ENCODE measurements at regions not wholly inside any gene's neighbourhood (a gene's known extent, or its start where the extent isn't known, plus 50 kb on each side); places are given as distances from the start of the nearest gene placed in this dataset.
"Not testable (repeated sequence)": the region's sequence is repeated elsewhere in the genome, so short reads cannot be mapped to it uniquely, and the experiment has no call there.

DNA sequence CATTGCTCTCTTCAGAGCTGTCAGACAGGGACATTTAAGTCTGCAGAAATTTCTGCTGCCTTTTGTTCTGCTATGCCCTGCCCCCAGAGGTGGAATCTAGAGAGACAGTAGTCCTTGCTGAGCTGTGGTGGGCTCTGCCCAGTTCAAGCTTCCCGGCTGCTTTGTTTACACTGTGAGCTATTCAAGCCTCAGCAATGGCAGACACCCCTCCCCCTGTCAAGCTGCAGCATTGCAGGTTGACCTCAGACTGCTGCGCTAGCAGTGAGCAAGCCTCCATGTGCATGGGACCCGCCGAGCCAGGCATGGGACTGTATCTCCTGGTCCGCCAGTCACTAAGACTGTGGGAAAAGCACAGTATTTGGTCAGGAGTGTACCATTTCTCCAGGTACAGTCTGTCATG lies 53.6 kb upstream of the MAPK10 start:
- WGBS (ENCODE audit: insufficient coverage), result 95% methylated on average over 5 of the region's 5 CpGs
- H3K9me3 ChIP-seq (ENCODE audit: control extremely low read depth in 1 of 5, control insufficient read depth in 4 of 5, insufficient read depth in 2 of 5, low read depth in 1 of 5, low read length in 4 of 5); POLR2A ChIA-PET; H3K27me3 ChIP-seq (replicated peaks in 2 of 5; ENCODE audit: control insufficient read depth in 4 of 5, insufficient read depth in 5 of 5, low read length in 4 of 5); H3K4me3 ChIP-seq (ENCODE audit: control insufficient read depth in 1 of 7, extremely low read depth in 1 of 7, insufficient read depth in 4 of 7, low read depth in 2 of 7, low read length in 6 of 7); DNase-seq; H3K27ac ChIP-seq (ENCODE audit: insufficient read depth in 1 of 2, low read depth in 1 of 2, low read length in 2 of 2, poor library complexity in 1 of 2, severe bottlenecking in 2 of 2); H3K4me1 ChIP-seq (ENCODE audit: control extremely low read depth in 1 of 4, control insufficient read depth in 4 of 4, insufficient read depth in 4 of 4, low read length in 3 of 4); H3K36me3 ChIP-seq (ENCODE audit: control insufficient read depth in 4 of 4, insufficient read depth in 4 of 4, low read length in 3 of 4): not testable (repeated sequence)
- CTCF ChIA-PET, result interaction anchor here (1.1 to 1.3 kb wide), 2 partner anchors 18 to 82 kb away, joined by 3 read pairs; no protein-coding TSS in a partner anchor

- WGBS (ENCODE audit: insufficient coverage), result 100% methylated on average over 2 of the region's 2 CpGs
- no peak for DNase-seq
- ChIA-PET CTCF (no interaction called here), POLR2A (interaction anchor here (0.6 kb wide), 1 partner anchor 868 kb away, joined by 5 read pairs; no protein-coding TSS in a partner anchor)
- no peaks in the 10 kb centered on the region for H3K4me1 ChIP-seq (ENCODE audit: control extremely low read depth in 1 of 4, control insufficient read depth in 4 of 4, insufficient read depth in 4 of 4, low read length in 3 of 4)
- no peak overlapping the region for H3K4me3 ChIP-seq (ENCODE audit: control insufficient read depth in 1 of 7, extremely low read depth in 1 of 7, insufficient read depth in 4 of 7, low read depth in 2 of 7, low read length in 6 of 7)
- H3K36me3 ChIP-seq (ENCODE audit: control insufficient read depth in 4 of 4, insufficient read depth in 4 of 4, low read length in 3 of 4), result no peaks in the 10 kb centered on the region
- no peaks in the 10 kb centered on the region for H3K9me3 ChIP-seq (ENCODE audit: control extremely low read depth in 1 of 5, control insufficient read depth in 4 of 5, insufficient read depth in 2 of 5, low read depth in 1 of 5, low read length in 4 of 5)
- H3K27me3 ChIP-seq (replicated peaks in 2 of 5; ENCODE audit: control insufficient read depth in 4 of 5, insufficient read depth in 5 of 5, low read length in 4 of 5), result no peaks in the 10 kb centered on the region
- H3K27ac ChIP-seq (ENCODE audit: insufficient read depth in 1 of 2, low read depth in 1 of 2, low read length in 2 of 2, poor library complexity in 1 of 2, severe bottlenecking in 2 of 2), result no peak overlapping the region
Observed at GRCh38 chr4:86414686-86415085, 54.8 kb upstream of the MAPK10 start.

GRCh38 chr4:86416081-86416480 lies 56.2 kb upstream of the MAPK10 start:
- 100% methylated on average over 3 of the region's 3 CpGs for WGBS (ENCODE audit: insufficient coverage)
- no peaks in the 10 kb centered on the region for H3K9me3 ChIP-seq (ENCODE audit: control extremely low read depth in 1 of 5, control insufficient read depth in 4 of 5, insufficient read depth in 2 of 5, low read depth in 1 of 5, low read length in 4 of 5)
- H3K27me3 ChIP-seq (replicated peaks in 2 of 5; ENCODE audit: control insufficient read depth in 4 of 5, insufficient read depth in 5 of 5, low read length in 4 of 5), result no peaks in the 10 kb centered on the region
- ChIA-PET CTCF (no interaction called here), POLR2A (no interaction called here)
- H3K27ac ChIP-seq (ENCODE audit: insufficient read depth in 1 of 2, low read depth in 1 of 2, low read length in 2 of 2, poor library complexity in 1 of 2, severe bottlenecking in 2 of 2), result no peak overlapping the region
- H3K4me1 ChIP-seq (ENCODE audit: control extremely low read depth in 1 of 4, control insufficient read depth in 4 of 4, insufficient read depth in 4 of 4, low read length in 3 of 4), result no peaks in the 10 kb centered on the region
- H3K4me3 ChIP-seq (ENCODE audit: control insufficient read depth in 1 of 7, extremely low read depth in 1 of 7, insufficient read depth in 4 of 7, low read depth in 2 of 7, low read length in 6 of 7), result no peak overlapping the region
- DNase-seq, result no peak
- H3K36me3 ChIP-seq (ENCODE audit: control insufficient read depth in 4 of 4, insufficient read depth in 4 of 4, low read length in 3 of 4), result no peaks in the 10 kb centered on the region

- CTCF ChIA-PET, result no interaction called here
Observed at GRCh38 chr4:86421461-86421860, 61.6 kb upstream of the MAPK10 start.

GRCh38 chr4:86431543-86432116 lies 71.8 kb upstream of the MAPK10 start:
- DNase-seq, result no peak
- no peaks in the 10 kb centered on the region for H3K4me1 ChIP-seq (ENCODE audit: control extremely low read depth in 1 of 4, control insufficient read depth in 4 of 4, insufficient read depth in 4 of 4, low read length in 3 of 4)
- no peaks in the 10 kb centered on the region for H3K36me3 ChIP-seq (ENCODE audit: control insufficient read depth in 4 of 4, insufficient read depth in 4 of 4, low read length in 3 of 4)
- no peaks in the 10 kb centered on the region for H3K9me3 ChIP-seq (ENCODE audit: control extremely low read depth in 1 of 5, control insufficient read depth in 4 of 5, insufficient read depth in 2 of 5, low read depth in 1 of 5, low read length in 4 of 5)
- no peak overlapping the region for H3K4me3 ChIP-seq (ENCODE audit: control insufficient read depth in 1 of 7, extremely low read depth in 1 of 7, insufficient read depth in 4 of 7, low read depth in 2 of 7, low read length in 6 of 7)
- ChIA-PET POLR2A (no interaction called here), CTCF (interaction anchor here (1.2 kb wide), 1 partner anchor 19 kb away, joined by 3 read pairs; no protein-coding TSS in a partner anchor)
- no peak overlapping the region for H3K27ac ChIP-seq (ENCODE audit: insufficient read depth in 1 of 2, low read depth in 1 of 2, low read length in 2 of 2, poor library complexity in 1 of 2, severe bottlenecking in 2 of 2)
- 98% methylated on average over 5 of the region's 6 CpGs for WGBS (ENCODE audit: insufficient coverage)
- no peaks in the 10 kb centered on the region for H3K27me3 ChIP-seq (replicated peaks in 2 of 5; ENCODE audit: control insufficient read depth in 4 of 5, insufficient read depth in 5 of 5, low read length in 4 of 5)

More at GRCh38 chr4:86421461-86421860, 61.6 kb upstream of the MAPK10 start:
- Histone ChIP-seq H3K4me1 (ENCODE audit: control extremely low read depth in 1 of 4, control insufficient read depth in 4 of 4, insufficient read depth in 4 of 4, low read length in 3 of 4) (no peaks in the 10 kb centered on the region), H3K4me3 (ENCODE audit: control insufficient read depth in 1 of 7, extremely low read depth in 1 of 7, insufficient read depth in 4 of 7, low read depth in 2 of 7, low read length in 6 of 7) (no peak overlapping the region), H3K9me3 (ENCODE audit: control extremely low read depth in 1 of 5, control insufficient read depth in 4 of 5, insufficient read depth in 2 of 5, low read depth in 1 of 5, low read length in 4 of 5) (no peaks in the 10 kb centered on the region), H3K36me3 (ENCODE audit: control insufficient read depth in 4 of 4, insufficient read depth in 4 of 4, low read length in 3 of 4) (no peaks in the 10 kb centered on the region), H3K27me3 (replicated peaks in 2 of 5; ENCODE audit: control insufficient read depth in 4 of 5, insufficient read depth in 5 of 5, low read length in 4 of 5) (no peaks in the 10 kb centered on the region), H3K27ac (ENCODE audit: insufficient read depth in 1 of 2, low read depth in 1 of 2, low read length in 2 of 2, poor library complexity in 1 of 2, severe bottlenecking in 2 of 2) (no peak overlapping the region)
- POLR2A ChIA-PET, result no interaction called here
- no peak for DNase-seq
- WGBS (ENCODE audit: insufficient coverage), result 98% methylated on average over 4 of the region's 6 CpGs

DNA sequence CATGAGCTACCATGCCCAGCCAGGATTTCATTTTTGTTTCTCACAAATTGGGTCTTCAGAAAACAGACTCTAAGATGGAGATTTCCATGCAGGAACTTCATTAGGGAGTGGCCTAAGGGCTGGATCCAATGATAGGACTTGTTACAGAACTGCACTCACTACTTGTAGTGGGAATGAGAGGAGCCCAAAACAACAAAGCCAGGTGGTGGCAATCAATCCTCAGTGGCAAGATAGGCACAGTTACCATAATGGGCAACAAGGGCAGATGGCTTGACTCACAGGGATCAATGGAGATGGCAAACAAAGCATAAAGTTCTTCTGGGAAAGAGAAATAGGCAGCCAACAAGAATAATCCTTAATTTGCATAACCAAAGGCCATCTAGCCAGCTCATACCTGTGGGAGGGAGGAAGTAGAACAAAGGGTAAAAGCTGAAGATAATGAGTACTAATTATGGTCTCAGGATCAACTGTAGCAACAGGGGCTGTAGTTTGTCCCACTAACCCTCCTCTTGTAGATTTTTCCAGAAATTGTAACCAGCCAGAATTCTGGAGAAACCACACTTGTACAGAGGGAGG lies 72.8 kb upstream of the MAPK10 start:
- ChIA-PET CTCF (no interaction called here), POLR2A (no interaction called here)
- no peak overlapping the region for H3K4me3 ChIP-seq (ENCODE audit: control insufficient read depth in 1 of 7, extremely low read depth in 1 of 7, insufficient read depth in 4 of 7, low read depth in 2 of 7, low read length in 6 of 7)
- no peak overlapping the region for H3K27ac ChIP-seq (ENCODE audit: insufficient read depth in 1 of 2, low read depth in 1 of 2, low read length in 2 of 2, poor library complexity in 1 of 2, severe bottlenecking in 2 of 2)
- H3K9me3 ChIP-seq (ENCODE audit: control extremely low read depth in 1 of 5, control insufficient read depth in 4 of 5, insufficient read depth in 2 of 5, low read depth in 1 of 5, low read length in 4 of 5), result no peaks in the 10 kb centered on the region
- no peak for DNase-seq
- H3K36me3 ChIP-seq (ENCODE audit: control insufficient read depth in 4 of 4, insufficient read depth in 4 of 4, low read length in 3 of 4), result no peaks in the 10 kb centered on the region
- no peaks in the 10 kb centered on the region for H3K27me3 ChIP-seq (replicated peaks in 2 of 5; ENCODE audit: control insufficient read depth in 4 of 5, insufficient read depth in 5 of 5, low read length in 4 of 5)
- no peaks in the 10 kb centered on the region for H3K4me1 ChIP-seq (ENCODE audit: control extremely low read depth in 1 of 4, control insufficient read depth in 4 of 4, insufficient read depth in 4 of 4, low read length in 3 of 4)

DNA sequence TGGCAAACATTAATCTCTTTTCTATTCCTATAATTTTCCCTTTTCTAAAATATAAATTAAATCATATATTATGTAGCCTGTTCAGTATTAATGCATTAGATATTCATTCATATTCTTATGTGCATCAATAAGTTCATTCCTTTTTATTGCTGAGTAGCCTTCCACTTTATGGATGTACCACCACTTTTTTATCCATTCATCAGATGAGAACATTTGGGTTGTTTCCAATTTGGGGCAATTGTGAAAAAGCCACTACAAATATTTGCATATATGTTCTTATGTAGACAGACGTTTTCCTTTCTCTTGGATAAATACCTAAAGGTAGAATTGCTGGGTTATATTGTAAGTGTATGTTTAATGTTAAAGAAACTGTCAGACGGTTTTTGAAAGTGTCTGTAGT lies 79.4 kb upstream of the MAPK10 start:
- no peaks in the 10 kb centered on the region for H3K27me3 ChIP-seq (replicated peaks in 2 of 5; ENCODE audit: control insufficient read depth in 4 of 5, insufficient read depth in 5 of 5, low read length in 4 of 5)
- WGBS (ENCODE audit: insufficient coverage), result 100% methylated on average over 1 of the region's 2 CpGs
- ChIA-PET POLR2A (interaction anchor here (0.7 kb wide), 1 partner anchor 246 kb away, joined by 3 read pairs; no protein-coding TSS in a partner anchor), CTCF (no interaction called here)
- no peak for DNase-seq
- no peaks in the 10 kb centered on the region for H3K36me3 ChIP-seq (ENCODE audit: control insufficient read depth in 4 of 4, insufficient read depth in 4 of 4, low read length in 3 of 4)
- peaks cover 0 to under 1% (median 0%) of the 10 kb centered on the region in 5 experiments for H3K9me3 ChIP-seq (ENCODE audit: control extremely low read depth in 1 of 5, control insufficient read depth in 4 of 5, insufficient read depth in 2 of 5, low read depth in 1 of 5, low read length in 4 of 5)
- no peak overlapping the region for H3K4me3 ChIP-seq (ENCODE audit: control insufficient read depth in 1 of 7, extremely low read depth in 1 of 7, insufficient read depth in 4 of 7, low read depth in 2 of 7, low read length in 6 of 7)
- H3K4me1 ChIP-seq (ENCODE audit: control extremely low read depth in 1 of 4, control insufficient read depth in 4 of 4, insufficient read depth in 4 of 4, low read length in 3 of 4), result peaks cover 0 to 14% (median 8%) of the 10 kb centered on the region in 4 experiments
- no peak overlapping the region for H3K27ac ChIP-seq (ENCODE audit: insufficient read depth in 1 of 2, low read depth in 1 of 2, low read length in 2 of 2, poor library complexity in 1 of 2, severe bottlenecking in 2 of 2)
